Mesenchymal stem cell (in vitro differentiated cells and primary cell): ENCODE measurements at regions not wholly inside any gene's neighbourhood (a gene's known extent, or its start where the extent isn't known, plus 50 kb on each side); places are given as distances from the start of the nearest gene placed in this dataset.

Experiments used
- DNase-seq: peaks from one replicate; pipeline ENCODE4 v3.0.0-alpha.2; 2013
- H2AFZ ChIP-seq: one replicate; pipeline ENCODE4 v1.6.1; 2013; ENCODE audit warnings: low read depth, mild to moderate bottlenecking, control low read depth, inconsistent platforms, low read length, moderate library complexity
- H2AK5ac ChIP-seq: 2 replicates; pipeline ENCODE4 v1.6.1; 2013; ENCODE audit warnings: low read length, moderate library complexity, mild to moderate bottlenecking, inconsistent platforms; ENCODE audit not compliant: severe bottlenecking
- H2BK120ac ChIP-seq: one replicate; pipeline ENCODE4 v1.6.1; 2013; ENCODE audit warnings: low read depth, mild to moderate bottlenecking, inconsistent platforms, low read length, moderate library complexity
- H2BK12ac ChIP-seq, 2 experiments: one replicate each; pipeline ENCODE4 v1.6.1; 2013; ENCODE audit warnings: inconsistent platforms in 2 of 2, low read length in 2 of 2, mild to moderate bottlenecking in 2 of 2, moderate library complexity in 2 of 2, control low read depth in 1 of 2
- H2BK15ac ChIP-seq: one replicate; pipeline ENCODE4 v1.6.1; 2013; ENCODE audit warnings: mild to moderate bottlenecking, low read depth, inconsistent platforms; ENCODE audit not compliant: poor library complexity, severe bottlenecking
- H2BK5ac ChIP-seq: 2 replicates; pipeline ENCODE4 v1.6.1; 2013; ENCODE audit warnings: low read depth, mild to moderate bottlenecking, low read length, control low read depth, inconsistent platforms; ENCODE audit not compliant: poor library complexity, severe bottlenecking
- H3K14ac ChIP-seq, 2 experiments: one replicate each; pipeline ENCODE4 v1.6.1; 2013; ENCODE audit warnings: inconsistent platforms in 2 of 2, low read length in 2 of 2, control low read depth in 1 of 2, mild to moderate bottlenecking in 1 of 2, moderate library complexity in 1 of 2
- H3K18ac ChIP-seq, 2 experiments: one replicate each; pipeline ENCODE4 v1.6.1; 2013; ENCODE audit warnings: inconsistent platforms in 2 of 2, low read length in 2 of 2, control low read depth in 1 of 2, low read depth in 1 of 2, mild to moderate bottlenecking in 1 of 2
- H3K23ac ChIP-seq, 2 experiments: one replicate each; pipeline ENCODE4 v1.6.1; 2013; ENCODE audit warnings: inconsistent platforms in 2 of 2, low read length in 2 of 2, mild to moderate bottlenecking in 2 of 2, moderate library complexity in 2 of 2, control low read depth in 1 of 2
- H3K27ac ChIP-seq: 2 replicates; pipeline ENCODE4 v1.5.1; 2013; ENCODE audit warnings: mild to moderate bottlenecking, moderate library complexity, low read length, control low read depth, inconsistent platforms; ENCODE audit not compliant: poor library complexity, severe bottlenecking
- H3K27me3 ChIP-seq, 2 experiments: 2 replicates each; pipeline versions ENCODE4 v1.6.1 to v1.7.0; 2013; ENCODE audit warnings: low read length in 2 of 2, mild to moderate bottlenecking in 2 of 2, moderate library complexity in 2 of 2, control low read depth in 1 of 2, inconsistent platforms in 1 of 2; ENCODE audit not compliant: control insufficient read depth in 1 of 2, insufficient read depth in 1 of 2
- H3K36me3 ChIP-seq, 2 experiments: 2 replicates each; pipeline versions ENCODE4 v1.6.1 to v1.7.0; 2013; ENCODE audit warnings: low read length in 2 of 2, control low read depth in 1 of 2, inconsistent platforms in 1 of 2, low read depth in 1 of 2, mild to moderate bottlenecking in 1 of 2; ENCODE audit not compliant: insufficient read depth in 2 of 2, control insufficient read depth in 1 of 2
- H3K4ac ChIP-seq, 2 experiments: one replicate each; pipeline ENCODE4 v1.6.1; 2013; ENCODE audit warnings: inconsistent platforms in 2 of 2, low read length in 2 of 2, mild to moderate bottlenecking in 2 of 2, moderate library complexity in 2 of 2, control low read depth in 1 of 2, low read depth in 1 of 2
- H3K4me1 ChIP-seq: 2 replicates; pipeline ENCODE4 v1.6.1; 2013; ENCODE audit warnings: low read depth, low read length, control low read depth; ENCODE audit not compliant: control insufficient read depth, insufficient read depth
- H3K4me2 ChIP-seq: 2 replicates; pipeline ENCODE4 v1.6.1; 2013; ENCODE audit warnings: low read length, mild to moderate bottlenecking, inconsistent platforms; ENCODE audit not compliant: poor library complexity, severe bottlenecking
- H3K4me3 ChIP-seq, 2 experiments: 2 replicates each; pipeline versions ENCODE4 v1.5.1 to v1.7.0; 2013; ENCODE audit warnings: low read length in 2 of 2, mild to moderate bottlenecking in 2 of 2, control low read depth in 1 of 2, low read depth in 1 of 2; ENCODE audit not compliant: insufficient read depth in 1 of 2
- H3K79me1 ChIP-seq: replicated peaks from 2 replicates; pipeline ENCODE4 v1.6.1; 2013; ENCODE audit warnings: mild to moderate bottlenecking, control low read depth, low read length, inconsistent platforms; ENCODE audit not compliant: poor library complexity, severe bottlenecking
- H3K9ac ChIP-seq: 2 replicates; pipeline ENCODE4 v1.7.0; 2013; ENCODE audit warnings: mild to moderate bottlenecking, low read length, moderate library complexity
- H3K9me3 ChIP-seq: 2 replicates; pipeline ENCODE4 v1.7.0; 2013; ENCODE audit warnings: mild to moderate bottlenecking, low read length; ENCODE audit not compliant: control insufficient read depth
- H4K8ac ChIP-seq: one replicate; pipeline ENCODE4 v1.6.1; 2013; ENCODE audit warnings: inconsistent platforms, mild to moderate bottlenecking, low read length, moderate library complexity
- H4K91ac ChIP-seq: one replicate; pipeline ENCODE4 v1.6.1; 2013; ENCODE audit warnings: mild to moderate bottlenecking, low read length, inconsistent platforms
- WGBS: methylation state at CpG from one replicate; pipeline ENCODE4 v1.1.7; 2013; ENCODE audit warnings: mixed read lengths; 5-methylcytosine and 5-hydroxymethylcytosine counted together

DNA sequence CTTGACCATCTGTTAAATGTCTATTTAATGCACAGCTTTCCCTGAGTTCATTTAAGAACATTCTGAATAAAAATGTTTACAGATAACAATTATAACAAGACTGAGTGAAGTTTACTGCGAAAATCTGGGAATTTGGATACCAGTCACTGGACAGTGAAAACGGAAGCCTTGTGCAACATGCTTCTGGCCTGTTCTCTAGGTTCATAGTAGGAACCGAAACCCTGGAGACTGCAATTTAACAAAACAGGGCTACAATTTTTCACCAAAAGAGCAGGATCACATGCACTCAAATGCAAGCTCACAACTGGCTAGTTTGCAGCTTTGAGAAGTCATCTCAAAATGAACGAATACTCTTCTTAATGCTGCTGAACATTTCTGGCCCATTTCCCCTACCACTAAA, 435.9 kb downstream of the NR2F2 start:
- Histone ChIP-seq H2BK15ac (no peak overlapping the region), H3K9ac (no peak overlapping the region), H3K18ac (no peak overlapping the region), H4K8ac (no peak overlapping the region), H3K23ac (no peak overlapping the region), H3K4me3 (no peak overlapping the region), H3K4me1 (no peaks in the 10 kb centered on the region), H3K9me3 (no peaks in the 10 kb centered on the region), H2BK12ac (no peak overlapping the region), H2AFZ (no peak overlapping the region), H3K79me1 (no peaks in the 10 kb centered on the region), H3K4me2 (no peak overlapping the region), H4K91ac (no peak overlapping the region), H3K27ac (no peak overlapping the region), H2BK5ac (no peak overlapping the region), H3K4ac (no peak overlapping the region), H2AK5ac (no peak overlapping the region), H3K36me3 (no peaks in the 10 kb centered on the region), H2BK120ac (no peak overlapping the region), H3K27me3 (no peaks in the 10 kb centered on the region), H3K14ac (no peak overlapping the region)
- 91% methylated on average over 4 of the region's 4 CpGs for WGBS
- no peak for DNase-seq

DNA sequence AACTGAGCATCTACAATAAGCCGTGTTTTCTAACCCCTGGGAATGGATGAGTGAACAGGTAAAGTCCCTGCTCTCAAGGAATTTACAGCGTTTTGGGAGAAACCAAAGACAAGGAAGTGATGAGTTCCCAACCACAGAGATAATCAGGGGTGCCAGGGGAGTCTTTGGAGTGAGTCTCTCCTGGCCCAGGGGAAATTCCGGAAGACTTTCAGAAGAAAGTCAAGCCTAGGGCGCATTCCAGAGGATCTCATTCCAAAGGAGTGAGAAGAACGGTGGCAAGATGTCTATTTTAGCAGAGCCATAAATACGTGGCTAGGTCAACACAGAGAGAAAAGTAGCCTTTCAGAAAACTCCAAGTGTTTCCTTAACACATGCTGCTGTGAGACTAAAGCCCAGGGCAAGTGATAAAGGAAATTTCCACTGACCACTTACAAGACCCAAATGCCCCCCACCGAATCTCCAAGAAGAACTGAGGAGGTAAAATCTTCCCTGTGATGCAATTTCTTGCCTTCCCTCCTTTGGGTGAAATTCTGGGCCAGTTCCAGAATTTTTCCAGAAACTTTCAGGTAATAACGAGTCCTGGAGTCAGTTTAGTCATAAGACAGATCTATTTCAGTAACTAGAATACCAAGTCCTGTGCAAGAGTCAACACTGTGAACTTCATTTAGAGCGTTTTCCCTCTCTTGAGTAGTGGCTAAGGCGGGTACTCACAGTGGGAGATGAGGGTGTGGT, 437.4 kb downstream of the NR2F2 start:
- no peak overlapping the region for H2AFZ ChIP-seq
- no peak overlapping the region for H2AK5ac ChIP-seq
- H3K9ac ChIP-seq, result no peak overlapping the region
- H3K4me3 ChIP-seq, result no peak overlapping the region
- no peak overlapping the region for H3K4me2 ChIP-seq
- no peaks in the 10 kb centered on the region for H3K36me3 ChIP-seq
- no peak overlapping the region for H3K27ac ChIP-seq
- no peak overlapping the region for H3K14ac ChIP-seq
- no peak overlapping the region for H2BK5ac ChIP-seq
- no peaks in the 10 kb centered on the region for H3K4me1 ChIP-seq
- no peaks in the 10 kb centered on the region for H3K9me3 ChIP-seq
- no peak overlapping the region for H4K91ac ChIP-seq
- no peak for DNase-seq
- WGBS, result 60% methylated on average over 9 of the region's 10 CpGs
- H2BK120ac ChIP-seq, result no peak overlapping the region
- no peaks in the 10 kb centered on the region for H3K27me3 ChIP-seq
- no peak overlapping the region for H3K4ac ChIP-seq
- H2BK15ac ChIP-seq, result no peak overlapping the region
- H2BK12ac ChIP-seq, result no peak overlapping the region
- H3K79me1 ChIP-seq, result no peaks in the 10 kb centered on the region
- no peak overlapping the region for H3K18ac ChIP-seq
- H4K8ac ChIP-seq, result no peak overlapping the region
- no peak overlapping the region for H3K23ac ChIP-seq

DNA sequence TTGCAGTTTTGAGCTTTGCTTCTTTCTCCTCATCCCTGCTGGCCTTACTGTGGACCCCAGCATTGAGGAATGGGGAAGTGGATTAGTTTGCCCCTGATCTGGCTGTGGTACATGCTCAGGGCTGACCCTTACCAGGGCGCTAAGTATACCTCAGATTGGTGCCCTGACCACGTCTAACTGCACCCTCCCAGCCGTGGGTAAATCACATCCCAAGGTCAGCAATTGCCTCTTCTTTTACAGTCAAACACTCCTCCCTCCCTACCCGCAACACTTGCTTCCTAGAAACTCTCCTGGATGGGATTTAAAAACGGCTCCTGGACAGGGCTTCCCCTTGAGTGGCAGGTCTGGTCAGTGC, 437.9 kb downstream of the NR2F2 start:
- H3K4me3 ChIP-seq, result no peak overlapping the region
- H2AK5ac ChIP-seq, result no peak overlapping the region
- no peak overlapping the region for H2BK5ac ChIP-seq
- H2BK12ac ChIP-seq, result no peak overlapping the region
- H3K4ac ChIP-seq, result no peak overlapping the region
- no peaks in the 10 kb centered on the region for H3K27me3 ChIP-seq
- no peak for DNase-seq
- no peak overlapping the region for H3K14ac ChIP-seq
- no peaks in the 10 kb centered on the region for H3K9me3 ChIP-seq
- H3K4me2 ChIP-seq, result no peak overlapping the region
- no peak overlapping the region for H3K23ac ChIP-seq
- no peaks in the 10 kb centered on the region for H3K36me3 ChIP-seq
- H3K9ac ChIP-seq, result no peak overlapping the region
- no peak overlapping the region for H3K18ac ChIP-seq
- H4K8ac ChIP-seq, result no peak overlapping the region
- no peak overlapping the region for H4K91ac ChIP-seq
- no peaks in the 10 kb centered on the region for H3K79me1 ChIP-seq
- no peaks in the 10 kb centered on the region for H3K4me1 ChIP-seq
- 70% methylated on average over 5 of the region's 5 CpGs for WGBS
- H2BK120ac ChIP-seq, result no peak overlapping the region
- no peak overlapping the region for H2BK15ac ChIP-seq
- H2AFZ ChIP-seq, result no peak overlapping the region
- H3K27ac ChIP-seq, result no peak overlapping the region

DNA sequence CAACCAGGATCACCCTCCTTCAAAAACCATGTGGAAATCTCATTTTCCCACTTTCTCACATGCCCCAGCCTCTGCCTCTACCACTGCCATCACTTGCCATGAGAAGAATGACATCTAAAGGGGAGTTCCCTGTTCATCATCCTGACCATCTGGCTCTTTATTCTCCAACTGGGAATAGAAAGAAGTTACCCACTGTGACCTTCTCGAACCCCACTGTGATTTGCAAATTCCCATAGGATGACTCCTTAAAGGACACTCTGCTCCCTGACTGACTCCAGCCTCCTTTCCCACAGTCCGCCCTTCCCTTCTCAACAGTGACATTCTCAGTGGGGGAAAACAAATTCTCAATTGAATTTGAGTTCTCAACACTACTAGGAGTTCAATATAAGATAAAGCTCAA, 440.5 kb downstream of the NR2F2 start:
- no peaks in the 10 kb centered on the region for H3K27me3 ChIP-seq
- no peak overlapping the region for H2BK12ac ChIP-seq
- H2BK15ac ChIP-seq, result no peak overlapping the region
- no peak overlapping the region for H3K23ac ChIP-seq
- H3K79me1 ChIP-seq, result no peaks in the 10 kb centered on the region
- no peaks in the 10 kb centered on the region for H3K36me3 ChIP-seq
- H4K8ac ChIP-seq, result no peak overlapping the region
- H3K4me2 ChIP-seq, result no peak overlapping the region
- 48% methylated on average over 1 of the region's 2 CpGs for WGBS
- no peak overlapping the region for H3K18ac ChIP-seq
- peak overlapping the region in 1 of 2 experiments; percentile 29 for H3K14ac ChIP-seq
- no peak overlapping the region for H2AK5ac ChIP-seq
- no peaks in the 10 kb centered on the region for H3K4me1 ChIP-seq
- H2AFZ ChIP-seq, result no peak overlapping the region
- no peak overlapping the region for H3K4ac ChIP-seq
- H2BK5ac ChIP-seq, result no peak overlapping the region
- DNase-seq, result no peak
- H3K27ac ChIP-seq, result no peak overlapping the region
- peaks cover 2% of the 10 kb centered on the region for H3K9me3 ChIP-seq
- no peak overlapping the region for H4K91ac ChIP-seq
- H3K4me3 ChIP-seq, result no peak overlapping the region
- no peak overlapping the region for H3K9ac ChIP-seq
- H2BK120ac ChIP-seq, result peak overlapping the region; percentile 49
